Neural progenitor cell (in vitro differentiated cells): ENCODE measurements at regions not wholly inside any gene's neighbourhood (a gene's known extent, or its start where the extent isn't known, plus 50 kb on each side); places are given as distances from the start of the nearest gene placed in this dataset.
A peak's percentile ranks its signal among the peaks of the same experiment; 100 is the strongest.

Experiments
- DNase-seq: peaks from one replicate; pipeline ENCODE4 v3.0.0-alpha.2; 2016; ENCODE audit warnings: low spot score
- H2AFZ ChIP-seq: fragments of 200-600 bp; sonication (generic); replicated peaks from 2 replicates; pipeline ENCODE4 v1.6.1; 2016; ENCODE audit warnings: antibody characterized with exemption
- H3F3A ChIP-seq: fragments of 200-600 bp; sonication (generic); 2 replicates; pipeline ENCODE4 v1.6.1; 2016; ENCODE audit warnings: antibody characterized with exemption, low read depth
- H3K27ac ChIP-seq: fragments of 200-600 bp; sonication (generic); 2 replicates; pipeline ENCODE4 v1.5.1; 2016; ENCODE audit warnings: mild to moderate bottlenecking
- H3K27me3 ChIP-seq: fragments of 200-600 bp; sonication (generic); 2 replicates; pipeline ENCODE4 v1.6.1; 2016; ENCODE audit warnings: mild to moderate bottlenecking, moderate library complexity
- H3K36me3 ChIP-seq: fragments of 200-600 bp; sonication (generic); 2 replicates; pipeline ENCODE4 v1.5.1; 2016
- H3K4me1 ChIP-seq: fragments of 200-600 bp; sonication (generic); 2 replicates; pipeline ENCODE4 v1.6.1; 2016; ENCODE audit warnings: mixed run types
- H3K4me2 ChIP-seq: fragments of 200-600 bp; sonication (generic); 2 replicates; pipeline ENCODE4 v1.6.1; 2016
- H3K4me3 ChIP-seq: fragments of 200-600 bp; sonication (generic); 2 replicates; pipeline ENCODE4 v1.5.1; 2016
- H3K79me2 ChIP-seq: fragments of 200-600 bp; sonication (generic); 2 replicates; pipeline ENCODE4 v1.6.1; 2016; ENCODE audit warnings: low read depth
- H3K9ac ChIP-seq: fragments of 200-600 bp; sonication (generic); 2 replicates; pipeline ENCODE4 v1.6.1; 2016
- H3K9me3 ChIP-seq: fragments of 200-600 bp; sonication (generic); 2 replicates; pipeline ENCODE4 v1.5.1; 2016; ENCODE audit warnings: low read depth
- H4K20me1 ChIP-seq: fragments of 200-600 bp; sonication (generic); 2 replicates; pipeline ENCODE4 v1.6.1; 2016; ENCODE audit warnings: low read depth
- H3K27ac Mint-ChIP-seq: 3 replicates; pipeline ENCODE4 v1.8.0; 2021; ENCODE audit warnings: mixed read lengths
- H3K27me3 Mint-ChIP-seq: 2 replicates; pipeline ENCODE4 v1.8.0; 2022; ENCODE audit warnings: low read depth, mild to moderate bottlenecking, inconsistent platforms, moderate library complexity, mixed read lengths; ENCODE audit not compliant: insufficient read depth
- H3K36me3 Mint-ChIP-seq: 3 replicates; pipeline ENCODE4 v1.8.0; 2021; ENCODE audit warnings: mixed read lengths
- H3K4me1 Mint-ChIP-seq: 3 replicates; pipeline ENCODE4 v1.8.0; 2021; ENCODE audit warnings: mixed read lengths
- H3K4me3 Mint-ChIP-seq: 3 replicates; pipeline ENCODE4 v1.8.0; 2021; ENCODE audit warnings: mild to moderate bottlenecking, moderate library complexity, mixed read lengths
- H3K9me3 Mint-ChIP-seq: 3 replicates; pipeline ENCODE4 v1.8.0; 2020; ENCODE audit warnings: mixed read lengths
- EZH2 ChIP-seq: fragments of 200-600 bp; sonication (generic); IDR thresholded peaks from 2 replicates; pipeline ENCODE4 v1.6.1; 2017; ENCODE audit warnings: antibody characterized with exemption, mild to moderate bottlenecking, moderate library complexity
- EZH2phosphoT487 ChIP-seq: fragments of 200-600 bp; sonication (generic); IDR thresholded peaks from 2 replicates; pipeline ENCODE4 v1.6.1; 2017; ENCODE audit warnings: antibody characterized with exemption
- TF ChIP-seq, protein P1 (sequence below): fragments of 200-600 bp; sonication (generic); IDR thresholded peaks from 2 replicates; pipeline ENCODE4 v1.5.1; 2017; ENCODE audit warnings: antibody characterized with exemption, mild to moderate bottlenecking

- H3K4me1 Mint-ChIP-seq = no peaks in the 10 kb centered on the region
- DNase-seq = no peak
- H3K4me1 ChIP-seq = no peaks in the 10 kb centered on the region
- no peaks in the 10 kb centered on the region for H3F3A ChIP-seq
- no peak overlapping the region for H3K27ac ChIP-seq
- H2AFZ ChIP-seq = no peak overlapping the region
- no peaks in the 10 kb centered on the region for H3K27me3 Mint-ChIP-seq
- H3K36me3 Mint-ChIP-seq = no peaks in the 10 kb centered on the region
- no peaks in the 10 kb centered on the region for H4K20me1 ChIP-seq
- no peaks in the 10 kb centered on the region for H3K79me2 ChIP-seq
- no peak overlapping the region for H3K4me3 Mint-ChIP-seq
- H3K27ac Mint-ChIP-seq = no peak overlapping the region
- TF ChIP-seq EZH2phosphoT487 (no peak), EZH2 (no peak)
- TF ChIP-seq, protein P1, sequence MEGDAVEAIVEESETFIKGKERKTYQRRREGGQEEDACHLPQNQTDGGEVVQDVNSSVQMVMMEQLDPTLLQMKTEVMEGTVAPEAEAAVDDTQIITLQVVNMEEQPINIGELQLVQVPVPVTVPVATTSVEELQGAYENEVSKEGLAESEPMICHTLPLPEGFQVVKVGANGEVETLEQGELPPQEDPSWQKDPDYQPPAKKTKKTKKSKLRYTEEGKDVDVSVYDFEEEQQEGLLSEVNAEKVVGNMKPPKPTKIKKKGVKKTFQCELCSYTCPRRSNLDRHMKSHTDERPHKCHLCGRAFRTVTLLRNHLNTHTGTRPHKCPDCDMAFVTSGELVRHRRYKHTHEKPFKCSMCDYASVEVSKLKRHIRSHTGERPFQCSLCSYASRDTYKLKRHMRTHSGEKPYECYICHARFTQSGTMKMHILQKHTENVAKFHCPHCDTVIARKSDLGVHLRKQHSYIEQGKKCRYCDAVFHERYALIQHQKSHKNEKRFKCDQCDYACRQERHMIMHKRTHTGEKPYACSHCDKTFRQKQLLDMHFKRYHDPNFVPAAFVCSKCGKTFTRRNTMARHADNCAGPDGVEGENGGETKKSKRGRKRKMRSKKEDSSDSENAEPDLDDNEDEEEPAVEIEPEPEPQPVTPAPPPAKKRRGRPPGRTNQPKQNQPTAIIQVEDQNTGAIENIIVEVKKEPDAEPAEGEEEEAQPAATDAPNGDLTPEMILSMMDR = no peak
- H3K4me3 ChIP-seq = no peak overlapping the region
- H3K9me3 ChIP-seq = no peaks in the 10 kb centered on the region
- H3K4me2 ChIP-seq = no peak overlapping the region
- no peak overlapping the region for H3K9ac ChIP-seq
- H3K36me3 ChIP-seq = no peaks in the 10 kb centered on the region
- H3K9me3 Mint-ChIP-seq = no peaks in the 10 kb centered on the region
- H3K27me3 ChIP-seq = no peaks in the 10 kb centered on the region
Observed at GRCh38 chr5:155827949-155828348, 499.0 kb upstream of the SGCD start.

DNA sequence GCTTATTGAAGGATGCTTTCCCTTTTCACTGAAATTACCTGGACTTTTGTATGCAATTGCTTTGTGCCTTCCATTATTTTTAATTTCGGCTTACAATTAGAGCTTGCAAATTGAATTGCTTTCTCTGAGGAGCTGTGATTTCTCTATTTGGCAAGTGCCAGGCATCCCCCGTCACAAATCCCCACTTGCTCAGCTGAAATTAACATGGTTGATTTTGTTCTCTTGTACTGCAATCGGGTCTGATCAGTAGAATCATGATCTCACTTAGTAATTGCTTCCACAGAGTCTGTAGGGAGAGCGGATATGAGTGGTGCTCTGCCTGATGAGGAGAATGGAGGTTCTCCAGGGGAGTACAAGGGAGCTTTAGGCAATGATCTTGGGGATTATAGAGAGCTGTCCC, 495.5 kb upstream of the SGCD start:
- Mint-ChIP-seq H3K9me3 (no peaks in the 10 kb centered on the region), H3K36me3 (no peaks in the 10 kb centered on the region), H3K27me3 (no peaks in the 10 kb centered on the region), H3K4me1 (no peaks in the 10 kb centered on the region), H3K4me3 (no peak overlapping the region), H3K27ac (no peak overlapping the region)
- Histone ChIP-seq H3K36me3 (no peaks in the 10 kb centered on the region), H3F3A (no peaks in the 10 kb centered on the region), H3K4me3 (no peak overlapping the region), H3K79me2 (no peaks in the 10 kb centered on the region), H2AFZ (no peak overlapping the region), H3K4me1 (no peaks in the 10 kb centered on the region), H3K27me3 (no peaks in the 10 kb centered on the region), H4K20me1 (no peaks in the 10 kb centered on the region), H3K9ac (no peak overlapping the region), H3K27ac (no peak overlapping the region), H3K4me2 (no peak overlapping the region), H3K9me3 (no peaks in the 10 kb centered on the region)
- no peak for TF ChIP-seq EZH2
- no peak for TF ChIP-seq EZH2phosphoT487
- TF ChIP-seq, protein P1 = no peak
- DNase-seq = no peak

- no peak overlapping the region for H3K27ac Mint-ChIP-seq
- no peak overlapping the region for H2AFZ ChIP-seq
- peak; percentile 4 for DNase-seq
- H3K4me3 ChIP-seq = no peak overlapping the region
- H3K36me3 ChIP-seq = no peaks in the 10 kb centered on the region
- H3K4me1 Mint-ChIP-seq = no peaks in the 10 kb centered on the region
- no peak overlapping the region for H3K4me3 Mint-ChIP-seq
- no peaks in the 10 kb centered on the region for H3F3A ChIP-seq
- H3K9me3 Mint-ChIP-seq = no peaks in the 10 kb centered on the region
- no peaks in the 10 kb centered on the region for H3K9me3 ChIP-seq
- no peaks in the 10 kb centered on the region for H3K4me1 ChIP-seq
- H3K36me3 Mint-ChIP-seq = no peaks in the 10 kb centered on the region
- no peak overlapping the region for H3K9ac ChIP-seq
- H4K20me1 ChIP-seq = no peaks in the 10 kb centered on the region
- H3K4me2 ChIP-seq = no peak overlapping the region
- no peaks in the 10 kb centered on the region for H3K27me3 Mint-ChIP-seq
- H3K27me3 ChIP-seq = no peaks in the 10 kb centered on the region
- no peaks in the 10 kb centered on the region for H3K79me2 ChIP-seq
- no peak overlapping the region for H3K27ac ChIP-seq
- TF ChIP-seq, protein P1 = peak; percentile 41
- no peak for TF ChIP-seq EZH2phosphoT487
- TF ChIP-seq EZH2 = no peak
Observed at GRCh38 chr5:155833287-155833686, 493.7 kb upstream of the SGCD start.
